ENCODE measurements at regions not wholly inside any gene's neighbourhood (a gene's known extent, or its start where the extent isn't known, plus 50 kb on each side); places are given as distances from the start of the nearest gene placed in this dataset.
"Not testable (repeated sequence)": the region's sequence is repeated elsewhere in the genome, so short reads cannot be mapped to it uniquely, and the experiment has no call there.

- TF ChIP-seq CTCF (IDR thresholded peaks at IDR 0.05; ENCODE audit: insufficient read depth, low read depth, low read length) (no peak), EZH2 (IDR thresholded peaks at IDR 0.05; ENCODE audit: insufficient read depth, low read length) (no peak)
- H3K4me3 Mint-ChIP-seq (ENCODE audit: unreplicated experiment), result peak overlapping the region; percentile 88
- H3K4me2 ChIP-seq (ENCODE audit: low read length), result peak overlapping the region; percentile 81
- FAIRE-seq, result no peak
- no peaks in the 10 kb centered on the region for H3K27me3 ChIP-seq (ENCODE audit: insufficient read depth, low read length)
- H3K4me3 ChIP-seq (ENCODE audit: insufficient read depth, low read depth, low read length), result peak overlapping the region; percentile 61
- H3K4me1 ChIP-seq (ENCODE audit: insufficient read depth, low read length), result peaks cover 9% of the 10 kb centered on the region
- peak overlapping the region; percentile 81 for H3K9ac ChIP-seq (ENCODE audit: low read length)
- peak; percentile 19 for DNase-seq (ENCODE audit: low read depth)
- no peaks in the 10 kb centered on the region for H4K20me1 ChIP-seq (ENCODE audit: insufficient read depth, low read length)
- H3K27me3 Mint-ChIP-seq (ENCODE audit: low read depth, unreplicated experiment), result no peaks in the 10 kb centered on the region
- no peaks in the 10 kb centered on the region for H3K9me3 ChIP-seq (ENCODE audit: insufficient read depth, low read depth, low read length)
- peak overlapping the region; percentile 99 for H3K27ac Mint-ChIP-seq (ENCODE audit: unreplicated experiment)
- peak overlapping the region; percentile 75 for H3K27ac ChIP-seq (ENCODE audit: low read depth, low read length)
- no peaks in the 10 kb centered on the region for H3K36me3 Mint-ChIP-seq (ENCODE audit: low read depth, unreplicated experiment)
- peaks cover 23% of the 10 kb centered on the region for H3K4me1 Mint-ChIP-seq (ENCODE audit: low read depth, unreplicated experiment)
- H2AFZ ChIP-seq (ENCODE audit: low read depth, low read length), result no peak overlapping the region
- peaks cover 29% of the 10 kb centered on the region for H3K79me2 ChIP-seq (ENCODE audit: insufficient read depth, low read length)
- H3K36me3 ChIP-seq (ENCODE audit: insufficient read depth, low read length), result no peaks in the 10 kb centered on the region
- H3K9me3 Mint-ChIP-seq (ENCODE audit: unreplicated experiment), result peaks cover 2% of the 10 kb centered on the region
Observed at GRCh38 chr15:24857763-24858162, 97.0 kb upstream of the SNRPN start.

GRCh38 chr15:24858183-24858582, 96.6 kb upstream of the SNRPN start:
- H3K9me3 ChIP-seq (ENCODE audit: insufficient read depth, low read depth, low read length); FAIRE-seq; H3K36me3 ChIP-seq (ENCODE audit: insufficient read depth, low read length); H3K27me3 ChIP-seq (ENCODE audit: insufficient read depth, low read length); H3K36me3 Mint-ChIP-seq (ENCODE audit: low read depth, unreplicated experiment); H2AFZ ChIP-seq (ENCODE audit: low read depth, low read length); DNase-seq (ENCODE audit: low read depth); H3K9me3 Mint-ChIP-seq (ENCODE audit: unreplicated experiment); H4K20me1 ChIP-seq (ENCODE audit: insufficient read depth, low read length); H3K27me3 Mint-ChIP-seq (ENCODE audit: low read depth, unreplicated experiment): not testable (repeated sequence)
- H3K4me3 ChIP-seq (ENCODE audit: insufficient read depth, low read depth, low read length), result peak overlapping the region; percentile 61
- Mint-ChIP-seq H3K4me1 (ENCODE audit: low read depth, unreplicated experiment) (peaks cover 25% of the 10 kb centered on the region), H3K4me3 (ENCODE audit: unreplicated experiment) (peak overlapping the region; percentile 88), H3K27ac (ENCODE audit: unreplicated experiment) (peak overlapping the region; percentile 99)
- peak overlapping the region; percentile 75 for H3K27ac ChIP-seq (ENCODE audit: low read depth, low read length)
- H3K9ac ChIP-seq (ENCODE audit: low read length), result peak overlapping the region; percentile 81
- H3K79me2 ChIP-seq (ENCODE audit: insufficient read depth, low read length), result peaks cover 29% of the 10 kb centered on the region
- H3K4me2 ChIP-seq (ENCODE audit: low read length), result peak overlapping the region; percentile 81
- H3K4me1 ChIP-seq (ENCODE audit: insufficient read depth, low read length), result peaks cover 10% of the 10 kb centered on the region

DNA sequence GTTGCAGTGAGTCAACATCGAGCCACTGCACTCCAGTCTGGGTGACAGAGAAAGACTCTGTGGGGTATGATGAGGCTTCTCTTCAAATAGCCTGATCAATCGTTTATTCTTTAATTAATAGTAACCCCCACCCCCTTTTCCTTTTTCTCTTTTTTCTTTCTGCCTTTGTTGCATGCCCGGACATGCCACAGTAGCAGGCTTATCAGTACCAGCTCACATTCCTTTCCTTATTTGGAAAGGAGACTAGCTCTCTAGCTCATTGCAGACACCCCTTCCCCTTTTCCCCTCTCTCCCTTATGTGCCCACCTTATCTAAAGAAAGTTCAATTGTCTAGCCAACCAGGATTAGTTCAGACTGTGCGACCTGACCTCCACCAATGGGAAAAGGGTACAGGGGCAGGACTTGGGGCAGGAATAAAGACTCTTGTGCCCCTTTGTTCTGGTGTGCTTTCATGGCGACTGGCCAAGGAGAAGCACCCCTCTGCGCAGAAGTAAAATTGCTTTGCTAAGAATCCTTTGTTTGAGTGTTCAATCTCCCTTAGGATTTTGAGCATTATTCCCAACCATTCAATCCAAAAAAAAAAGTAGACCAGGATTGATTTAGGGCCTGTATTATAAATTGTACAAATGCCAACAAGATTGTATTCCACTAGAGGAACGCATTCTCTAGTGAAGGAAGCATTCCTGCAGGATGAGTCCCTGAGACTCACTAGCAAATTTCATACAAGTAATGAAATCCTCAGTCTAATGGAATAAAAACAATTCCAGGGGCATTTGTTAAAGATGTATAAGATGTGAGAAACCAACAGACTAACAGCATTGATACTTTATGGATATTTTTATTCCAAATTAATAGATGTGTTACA, 95.8 kb upstream of the SNRPN start:
- peak; percentile 54 for DNase-seq (ENCODE audit: low read depth)
- peaks cover 29% of the 10 kb centered on the region for H3K79me2 ChIP-seq (ENCODE audit: insufficient read depth, low read length)
- FAIRE-seq, result no peak

More for the DNA sequence above, 95.8 kb upstream of the SNRPN start:
- H3K27me3 Mint-ChIP-seq (ENCODE audit: low read depth, unreplicated experiment), result no peaks in the 10 kb centered on the region
- TF ChIP-seq CTCF (IDR thresholded peaks at IDR 0.05; ENCODE audit: insufficient read depth, low read depth, low read length) (no peak), EZH2 (IDR thresholded peaks at IDR 0.05; ENCODE audit: insufficient read depth, low read length) (no peak)
- H3K9ac ChIP-seq (ENCODE audit: low read length), result peak overlapping the region; percentile 59
- peak overlapping the region; percentile 88 for H3K4me3 Mint-ChIP-seq (ENCODE audit: unreplicated experiment)
- H3K27me3 ChIP-seq (ENCODE audit: insufficient read depth, low read length), result no peaks in the 10 kb centered on the region
- H3K4me1 Mint-ChIP-seq (ENCODE audit: low read depth, unreplicated experiment), result peaks cover 25% of the 10 kb centered on the region
- H3K27ac ChIP-seq (ENCODE audit: low read depth, low read length), result peak overlapping the region; percentile 75
- no peaks in the 10 kb centered on the region for H3K9me3 ChIP-seq (ENCODE audit: insufficient read depth, low read depth, low read length)
- peak overlapping the region; percentile 17 for H3K4me3 ChIP-seq (ENCODE audit: insufficient read depth, low read depth, low read length)
- no peaks in the 10 kb centered on the region for H3K36me3 ChIP-seq (ENCODE audit: insufficient read depth, low read length)
- H3K4me2 ChIP-seq (ENCODE audit: low read length), result peak overlapping the region; percentile 81
- no peak overlapping the region for H2AFZ ChIP-seq (ENCODE audit: low read depth, low read length)
- no peaks in the 10 kb centered on the region for H3K36me3 Mint-ChIP-seq (ENCODE audit: low read depth, unreplicated experiment)
- peaks cover 7% of the 10 kb centered on the region for H4K20me1 ChIP-seq (ENCODE audit: insufficient read depth, low read length)
- peaks cover 2% of the 10 kb centered on the region for H3K9me3 Mint-ChIP-seq (ENCODE audit: unreplicated experiment)
- H3K4me1 ChIP-seq (ENCODE audit: insufficient read depth, low read length), result peaks cover 13% of the 10 kb centered on the region
- H3K27ac Mint-ChIP-seq (ENCODE audit: unreplicated experiment), result peak overlapping the region; percentile 99
